ENCODE measurements at regions not wholly inside any gene's neighbourhood (a gene's known extent, or its start where the extent isn't known, plus 50 kb on each side); places are given as distances from the start of the nearest gene placed in this dataset.
"Not testable (repeated sequence)": the region's sequence is repeated elsewhere in the genome, so short reads cannot be mapped to it uniquely, and the experiment has no call there.

GRCh38 chr9:41280299-41281238, 91.5 kb upstream of the ZNG1F start:
- not testable (repeated sequence) for TF ChIP-seq EZH2phosphoT487 (IDR thresholded peaks at IDR 0.05; ENCODE audit: borderline replicate concordance); POLR2AphosphoS5 (IDR thresholded peaks at IDR 0.05; ENCODE audit: low read depth, low read length); JUND (IDR thresholded peaks at IDR 0.05); CTCF (IDR thresholded peaks at IDR 0.05 in 2 of 3, conservative IDR thresholded peaks at IDR 0.05 in 1 of 3; ENCODE audit: borderline replicate concordance in 1 of 3, insufficient read depth in 1 of 3, low read depth in 2 of 3, low read length in 2 of 3)
- TF ChIP-seq, protein P1, sequence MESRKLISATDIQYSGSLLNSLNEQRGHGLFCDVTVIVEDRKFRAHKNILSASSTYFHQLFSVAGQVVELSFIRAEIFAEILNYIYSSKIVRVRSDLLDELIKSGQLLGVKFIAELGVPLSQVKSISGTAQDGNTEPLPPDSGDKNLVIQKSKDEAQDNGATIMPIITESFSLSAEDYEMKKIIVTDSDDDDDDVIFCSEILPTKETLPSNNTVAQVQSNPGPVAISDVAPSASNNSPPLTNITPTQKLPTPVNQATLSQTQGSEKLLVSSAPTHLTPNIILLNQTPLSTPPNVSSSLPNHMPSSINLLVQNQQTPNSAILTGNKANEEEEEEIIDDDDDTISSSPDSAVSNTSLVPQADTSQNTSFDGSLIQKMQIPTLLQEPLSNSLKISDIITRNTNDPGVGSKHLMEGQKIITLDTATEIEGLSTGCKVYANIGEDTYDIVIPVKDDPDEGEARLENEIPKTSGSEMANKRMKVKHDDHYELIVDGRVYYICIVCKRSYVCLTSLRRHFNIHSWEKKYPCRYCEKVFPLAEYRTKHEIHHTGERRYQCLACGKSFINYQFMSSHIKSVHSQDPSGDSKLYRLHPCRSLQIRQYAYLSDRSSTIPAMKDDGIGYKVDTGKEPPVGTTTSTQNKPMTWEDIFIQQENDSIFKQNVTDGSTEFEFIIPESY (IDR thresholded peaks at IDR 0.05; ENCODE audit: extremely low read depth, insufficient replicate concordance, low read length) = not testable (repeated sequence)

All from HCT116 (cell line).